Fibroblast of skin of back (primary cell): ENCODE measurements at regions not wholly inside any gene's neighbourhood (a gene's known extent, or its start where the extent isn't known, plus 50 kb on each side); places are given as distances from the start of the nearest gene placed in this dataset.

ENCODE experiments used
- DNase-seq: peaks from one replicate; pipeline ENCODE4 v3.0.0-alpha.2; 2013

- no peak for DNase-seq
Observed at GRCh38 chr1:38097284-38097898, 50.8 kb upstream of the POU3F1 start.
